ENCODE measurements at regions not wholly inside any gene's neighbourhood (a gene's known extent, or its start where the extent isn't known, plus 50 kb on each side); places are given as distances from the start of the nearest gene placed in this dataset.
"Not testable (repeated sequence)": the region's sequence is repeated elsewhere in the genome, so short reads cannot be mapped to it uniquely, and the experiment has no call there.

DNA sequence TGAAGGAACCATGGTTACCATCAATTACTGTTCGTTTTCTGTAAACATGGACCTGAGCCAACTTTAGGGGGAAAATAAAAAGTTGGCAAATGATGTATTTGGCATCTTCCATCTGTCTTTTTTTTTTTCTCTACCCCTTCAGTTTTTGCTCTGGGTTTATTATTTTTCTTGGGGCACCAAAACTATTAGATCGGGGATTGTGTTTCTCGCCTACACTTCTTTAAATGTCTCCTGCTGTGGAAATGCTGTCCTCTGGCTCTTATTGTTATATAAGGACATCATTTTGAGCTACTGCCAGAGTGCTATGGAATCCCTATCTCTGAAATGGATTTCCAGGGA lies 234.0 kb upstream of the SLIT2 start:
- Histone ChIP-seq H3K27ac (no peak overlapping the region), H3K4me1 (no peaks in the 10 kb centered on the region), H3K9me3 (no peaks in the 10 kb centered on the region), H3K36me3 (no peaks in the 10 kb centered on the region), H3K4me3 (no peak overlapping the region), H3K27me3 (no peaks in the 10 kb centered on the region)
- TF ChIP-seq POLR2A (IDR thresholded peaks at IDR 0.05): no peak
- TF ChIP-seq, protein P1, sequence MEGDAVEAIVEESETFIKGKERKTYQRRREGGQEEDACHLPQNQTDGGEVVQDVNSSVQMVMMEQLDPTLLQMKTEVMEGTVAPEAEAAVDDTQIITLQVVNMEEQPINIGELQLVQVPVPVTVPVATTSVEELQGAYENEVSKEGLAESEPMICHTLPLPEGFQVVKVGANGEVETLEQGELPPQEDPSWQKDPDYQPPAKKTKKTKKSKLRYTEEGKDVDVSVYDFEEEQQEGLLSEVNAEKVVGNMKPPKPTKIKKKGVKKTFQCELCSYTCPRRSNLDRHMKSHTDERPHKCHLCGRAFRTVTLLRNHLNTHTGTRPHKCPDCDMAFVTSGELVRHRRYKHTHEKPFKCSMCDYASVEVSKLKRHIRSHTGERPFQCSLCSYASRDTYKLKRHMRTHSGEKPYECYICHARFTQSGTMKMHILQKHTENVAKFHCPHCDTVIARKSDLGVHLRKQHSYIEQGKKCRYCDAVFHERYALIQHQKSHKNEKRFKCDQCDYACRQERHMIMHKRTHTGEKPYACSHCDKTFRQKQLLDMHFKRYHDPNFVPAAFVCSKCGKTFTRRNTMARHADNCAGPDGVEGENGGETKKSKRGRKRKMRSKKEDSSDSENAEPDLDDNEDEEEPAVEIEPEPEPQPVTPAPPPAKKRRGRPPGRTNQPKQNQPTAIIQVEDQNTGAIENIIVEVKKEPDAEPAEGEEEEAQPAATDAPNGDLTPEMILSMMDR (IDR thresholded peaks at IDR 0.05): no peak
- DNase-seq: no peak
- intact Hi-C loops (cut with DNase I): no loop called here
- ATAC-seq: no peak
- 71 to 77% (median 73%) methylated on average over 3 of the region's 3 CpGs for WGBS, 4 donors

DNA sequence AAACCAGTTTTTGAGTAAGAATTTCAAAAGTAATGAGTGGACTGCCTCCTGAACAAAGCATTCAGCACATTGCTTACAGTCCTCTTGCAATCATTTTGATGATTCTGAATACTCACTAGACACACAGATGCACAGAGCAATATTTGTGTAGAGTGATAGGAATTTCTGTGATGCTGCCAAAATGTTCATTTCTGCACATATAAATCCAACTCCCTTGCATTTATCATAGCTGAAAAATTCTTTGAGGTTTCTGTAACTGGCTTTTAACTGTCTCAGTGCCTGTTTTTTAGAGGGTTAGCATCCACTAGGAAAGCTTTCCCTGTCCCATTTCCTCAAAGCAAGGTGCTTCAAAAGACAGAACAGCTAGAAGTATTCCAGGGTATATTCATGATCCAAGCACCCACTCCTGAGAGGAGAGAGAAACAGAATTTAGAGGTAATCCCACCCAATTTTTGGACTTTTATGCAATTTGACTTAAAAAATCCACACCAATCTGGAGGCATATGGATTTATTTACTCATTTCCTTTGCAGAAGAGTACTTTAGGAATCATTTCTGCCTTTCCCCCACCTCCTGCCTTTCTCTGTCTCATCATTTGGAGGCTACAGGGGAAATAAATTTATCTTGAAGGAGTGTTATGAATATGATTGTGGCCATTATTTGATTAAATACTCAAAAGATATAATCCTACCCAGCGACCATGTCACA lies 234.5 kb upstream of the SLIT2 start:
- no peaks in the 10 kb centered on the region for H3K27me3 ChIP-seq
- intact Hi-C loops (cut with DNase I): no loop called here
- ATAC-seq: no peak
- H3K9me3 ChIP-seq: no peaks in the 10 kb centered on the region
- TF ChIP-seq, protein P1 (IDR thresholded peaks at IDR 0.05): no peak
- TF ChIP-seq POLR2A (IDR thresholded peaks at IDR 0.05): no peak
- 42 to 68% (median 56%) methylated on average over 1 of the region's 1 CpG for WGBS, 4 donors
- no peaks in the 10 kb centered on the region for H3K36me3 ChIP-seq
- H3K27ac ChIP-seq: no peak overlapping the region
- H3K4me3 ChIP-seq: no peak overlapping the region
- no peak for DNase-seq
- H3K4me1 ChIP-seq: no peaks in the 10 kb centered on the region

DNA sequence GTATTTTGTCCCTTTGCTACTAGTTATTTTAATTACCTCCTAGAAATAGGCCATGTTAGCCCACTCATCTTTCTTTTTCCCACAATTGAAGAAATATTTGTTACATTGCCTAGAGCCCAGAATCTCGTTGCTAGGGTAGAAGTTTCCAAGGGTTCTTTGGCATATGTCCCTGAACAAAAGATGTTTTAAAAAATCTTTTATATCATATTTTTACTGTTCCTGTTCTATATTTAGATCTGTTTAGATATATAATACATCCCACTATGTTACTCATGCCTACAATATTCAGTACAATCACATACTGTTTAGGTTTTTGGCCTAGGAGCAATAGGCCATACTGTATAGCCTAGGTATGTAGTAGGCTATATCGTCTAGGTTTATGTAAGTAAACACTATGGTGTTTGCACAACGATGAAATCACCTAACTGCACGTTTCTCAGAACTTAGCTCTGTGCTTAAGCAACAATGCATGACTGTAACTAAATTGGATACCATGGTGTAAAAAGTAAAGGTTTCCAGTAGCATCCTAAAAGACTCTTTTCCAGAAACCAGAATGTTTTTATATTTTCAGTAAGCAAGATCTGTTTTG lies 236.0 kb upstream of the SLIT2 start:
- Histone ChIP-seq H3K27ac (no peak overlapping the region), H3K4me1 (no peaks in the 10 kb centered on the region), H3K9me3 (no peaks in the 10 kb centered on the region), H3K27me3 (no peaks in the 10 kb centered on the region), H3K4me3 (no peak overlapping the region), H3K36me3 (no peaks in the 10 kb centered on the region)
- WGBS, 4 donors: 73 to 83% (median 79%) methylated on average over 4 of the region's 4 CpGs
- ATAC-seq (no peak), DNase-seq (no peak)
- intact Hi-C loops (cut with DNase I): no loop called here
- no peak for TF ChIP-seq POLR2A (IDR thresholded peaks at IDR 0.05)
- TF ChIP-seq, protein P1 (IDR thresholded peaks at IDR 0.05): no peak

DNA sequence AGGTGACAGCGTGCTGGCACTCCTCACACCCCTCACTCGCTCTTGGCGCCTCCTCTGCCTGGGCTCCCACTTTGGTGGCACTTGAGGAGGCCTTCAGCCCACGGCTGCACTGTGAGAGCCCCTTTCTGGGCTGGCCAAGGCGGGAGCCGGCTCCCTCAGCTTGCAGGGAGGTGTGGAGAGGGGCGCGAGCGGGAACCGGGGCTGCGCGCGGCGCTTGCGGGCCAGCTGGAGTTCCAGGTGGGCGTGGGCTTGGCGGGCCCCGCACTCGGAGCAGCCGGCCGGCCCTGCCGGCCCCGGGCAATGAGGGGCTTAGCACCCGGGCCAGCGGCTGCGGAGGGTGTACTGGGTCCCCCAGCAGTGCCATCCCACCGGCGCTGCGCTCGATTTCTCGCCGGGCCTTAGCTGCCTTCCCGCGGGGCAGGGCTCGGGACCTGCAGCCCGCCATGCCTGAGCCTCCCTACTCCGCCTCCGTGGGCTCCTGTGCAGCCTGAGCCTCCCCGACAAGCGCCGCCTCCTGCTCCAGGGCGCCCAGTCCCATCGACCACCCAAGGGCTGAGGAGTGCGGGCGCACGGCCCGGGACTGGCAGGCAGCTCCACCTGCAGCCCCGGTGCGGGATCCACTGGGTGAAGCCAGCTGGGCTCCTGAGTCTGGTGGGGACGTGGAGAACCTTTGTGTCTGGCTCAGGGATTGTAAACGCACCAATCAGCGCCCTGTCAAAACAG lies 247.7 kb upstream of the SLIT2 start:
- H3K9me3 ChIP-seq, ATAC-seq: not testable (repeated sequence)
- 79 to 94% (median 83%) methylated on average over 19 to 49 of the region's 52 CpGs for WGBS, 4 donors

More for the DNA sequence above, 247.7 kb upstream of the SLIT2 start:
- intact Hi-C loops (cut with DNase I); H3K36me3 ChIP-seq; DNase-seq; H3K4me1 ChIP-seq; H3K4me3 ChIP-seq; H3K27ac ChIP-seq; H3K27me3 ChIP-seq: not testable (repeated sequence)

Data from heart left ventricle (tissue), 16 donors.